ENCODE measurements at regions not wholly inside any gene's neighbourhood (a gene's known extent, or its start where the extent isn't known, plus 50 kb on each side); places are given as distances from the start of the nearest gene placed in this dataset.

DNA sequence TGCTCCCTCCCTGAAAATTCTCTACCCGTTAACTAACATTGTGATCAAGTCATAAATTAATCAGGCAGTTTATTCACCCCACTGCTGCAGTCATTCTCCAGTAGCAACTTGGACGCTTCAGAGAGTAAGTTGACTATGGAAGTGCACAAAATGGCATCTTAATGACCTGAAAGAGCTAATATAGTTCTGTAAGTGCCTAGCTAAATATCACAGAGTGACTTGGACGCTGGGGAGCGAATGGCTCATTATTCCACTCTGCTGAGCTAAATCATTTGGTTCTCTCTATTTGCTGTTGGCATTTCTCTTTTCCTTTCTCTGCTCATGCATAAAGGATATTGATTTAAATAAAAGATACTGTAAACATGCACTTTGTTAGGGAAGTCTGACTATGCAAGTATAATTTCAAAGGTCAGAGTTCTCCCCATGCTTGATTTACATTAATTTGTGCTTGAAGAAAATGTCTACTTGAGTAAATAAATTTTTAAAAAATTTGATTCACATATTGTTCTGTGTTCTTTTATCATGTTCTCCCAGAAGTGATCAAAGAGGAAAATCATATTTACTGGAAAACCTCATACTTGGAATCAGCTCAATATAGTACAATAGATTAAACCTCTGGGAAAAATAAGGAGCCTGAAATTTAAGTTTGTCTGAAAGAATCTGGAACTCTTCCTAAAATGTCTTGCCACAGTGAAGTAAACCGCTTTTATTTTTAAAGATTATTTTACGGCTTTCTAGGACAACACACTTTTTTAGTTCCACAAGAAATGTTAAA is 169.5 kb upstream of the HAPLN1 start:
- no peak overlapping the region for H2BK5ac ChIP-seq (ENCODE audit: low read depth, low read length)
- no peaks in the 10 kb centered on the region for H4K20me1 ChIP-seq (replicated peaks in 1 of 2; ENCODE audit: control insufficient read depth in 1 of 2, insufficient read depth in 2 of 2, low read length in 2 of 2)
- H3K23ac ChIP-seq (ENCODE audit: insufficient read length): no peak overlapping the region
- H2BK12ac ChIP-seq (ENCODE audit: low read depth, low read length): no peak overlapping the region
- ChIA-PET POLR2A (ENCODE audit: partially characterized antibody) (no interaction called here), CTCF (ENCODE audit: partially characterized antibody) (interaction anchor here (1.3 to 1.5 kb wide), 2 partner anchors 37 kb away, joined by 3 read pairs; no protein-coding TSS in a partner anchor)
- 93% methylated on average over 6 of the region's 6 CpGs; no CpG with 5 or more reads in 1 of the 2 experiments for WGBS, 2 experiments (ENCODE audit: extremely low coverage in 1 of 2, insufficient coverage in 1 of 2, insufficient read length in 1 of 2, insufficient replicate concordance in 2 of 2, low coverage in 1 of 2, low lambda C conversion rate in 2 of 2, missing lambda C conversion rate in 1 of 2)
- no peak for FAIRE-seq
- H3K27ac ChIP-seq (ENCODE audit: low read depth, low read length): no peak overlapping the region
- H3K79me1 ChIP-seq (ENCODE audit: low read depth, low read length): no peaks in the 10 kb centered on the region
- no peaks in the 10 kb centered on the region for H3K36me3 ChIP-seq (ENCODE audit: control insufficient read depth in 2 of 4, insufficient read depth in 4 of 4, low read length in 3 of 4)
- no peak overlapping the region for H2AK5ac ChIP-seq (ENCODE audit: low read depth, low read length)
- H3K9ac ChIP-seq (replicated peaks in 1 of 4; ENCODE audit: extremely low read depth in 1 of 4, low read depth in 3 of 4, low read length in 3 of 4): no peak overlapping the region
- H2AFZ ChIP-seq (ENCODE audit: low read length): no peak overlapping the region
- H3K79me2 ChIP-seq (ENCODE audit: control insufficient read depth in 1 of 2, insufficient read depth in 2 of 2, low read length in 2 of 2): no peaks in the 10 kb centered on the region
- no peaks in the 10 kb centered on the region for H3K23me2 ChIP-seq (ENCODE audit: low read depth, low read length)
- no peaks in the 10 kb centered on the region for H3K4me1 ChIP-seq (replicated peaks in 1 of 4; ENCODE audit: control insufficient read depth in 3 of 4, insufficient read depth in 4 of 4, low read length in 3 of 4)
- no peaks in the 10 kb centered on the region for H3K27me3 ChIP-seq (replicated peaks in 1 of 4; ENCODE audit: control insufficient read depth in 3 of 4, extremely low read depth in 1 of 4, insufficient read depth in 3 of 4, low read length in 3 of 4)
- no peak overlapping the region for H4K91ac ChIP-seq (replicated peaks; ENCODE audit: insufficient read length, low read length)
- no peak overlapping the region for H4K8ac ChIP-seq (ENCODE audit: extremely low read depth, insufficient read depth, low read length)
- DNase-seq (ENCODE audit: low read depth in 1 of 2, low spot score in 2 of 2): no peak
- no peak overlapping the region for H2BK20ac ChIP-seq (ENCODE audit: low read length)
- H2BK120ac ChIP-seq (replicated peaks; ENCODE audit: low read depth, low read length): no peak overlapping the region
- H3K4ac ChIP-seq (replicated peaks; ENCODE audit: insufficient read length, low read depth, low read length): no peak overlapping the region
- no peak overlapping the region for H3K4me2 ChIP-seq (ENCODE audit: insufficient read depth in 1 of 2, low read depth in 2 of 2, low read length in 2 of 2)
- H3K4me3 ChIP-seq (ENCODE audit: extremely low read depth in 1 of 4, insufficient read depth in 2 of 4, low read depth in 3 of 4, low read length in 4 of 4): no peak overlapping the region
- no peak overlapping the region for H3K18ac ChIP-seq (ENCODE audit: extremely low read depth, low read length)
- TF ChIP-seq RBBP5 (IDR thresholded peaks at IDR 0.05; ENCODE audit: borderline replicate concordance, low read depth, low read length): no peak
- no peak for TF ChIP-seq RNF2 (IDR thresholded peaks at IDR 0.05; ENCODE audit: borderline replicate concordance, low read depth, low read length, missing control alignments, poor library complexity, severe bottlenecking)
- no peak for TF ChIP-seq EGR1 (IDR thresholded peaks at IDR 0.05; ENCODE audit: borderline replicate concordance, low read depth, low read length)
- TF ChIP-seq BCL11A (IDR thresholded peaks at IDR 0.05; ENCODE audit: low read depth in 2 of 2, low read length in 2 of 2): no peak
- TF ChIP-seq HDAC2 (IDR thresholded peaks at IDR 0.05; ENCODE audit: borderline replicate concordance in 1 of 2, low read depth in 2 of 2, low read length in 2 of 2): no peak
- TF ChIP-seq SP1 (IDR thresholded peaks at IDR 0.05; ENCODE audit: low read depth, low read length): no peak
- TF ChIP-seq, protein P1, sequence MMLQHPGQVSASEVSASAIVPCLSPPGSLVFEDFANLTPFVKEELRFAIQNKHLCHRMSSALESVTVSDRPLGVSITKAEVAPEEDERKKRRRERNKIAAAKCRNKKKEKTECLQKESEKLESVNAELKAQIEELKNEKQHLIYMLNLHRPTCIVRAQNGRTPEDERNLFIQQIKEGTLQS (IDR thresholded peaks at IDR 0.05; ENCODE audit: insufficient read depth, low read depth, low read length): no peak
- TF ChIP-seq SAP30 (IDR thresholded peaks at IDR 0.05; ENCODE audit: insufficient read depth, insufficient replicate concordance, low read length): no peak
- TF ChIP-seq CBX5 (IDR thresholded peaks at IDR 0.05; ENCODE audit: low read depth, low read length): no peak
- TF ChIP-seq CHD1 (IDR thresholded peaks at IDR 0.05; ENCODE audit: low read depth, low read length): no peak
- TF ChIP-seq ASH2L (IDR thresholded peaks at IDR 0.05; ENCODE audit: low read length): no peak
- H3K56ac ChIP-seq (replicated peaks; ENCODE audit: insufficient read length, low read depth, low read length): no peak overlapping the region
- H4K5ac ChIP-seq (ENCODE audit: insufficient read length, low read depth, low read length): no peak overlapping the region
- H3K9me3 ChIP-seq (ENCODE audit: insufficient read depth in 2 of 2, low read depth in 1 of 2, low read length in 1 of 2): no peaks in the 10 kb centered on the region
- no peak overlapping the region for H3K14ac ChIP-seq (ENCODE audit: insufficient read length)
- H2BK15ac ChIP-seq (ENCODE audit: low read length): no peak overlapping the region
